K562 (cell line): ENCODE measurements at regions not wholly inside any gene's neighbourhood (a gene's known extent, or its start where the extent isn't known, plus 50 kb on each side); places are given as distances from the start of the nearest gene placed in this dataset.

ENCODE experiments used
- EZH2 ChIP-seq: IDR thresholded peaks from 2 replicates; pipeline ENCODE4 v1.6.1; 2012; ENCODE audit warnings: low read depth, mild to moderate bottlenecking, inconsistent platforms, low read length, borderline replicate concordance
- SIN3A ChIP-seq, 2 experiments: fragments of 150-350 bp in 1 of 2; IDR thresholded peaks; 2 replicates each; pipeline ENCODE4 v1.6.1; 2011 to 2016; ENCODE audit warnings: borderline replicate concordance in 2 of 2, low read depth in 2 of 2, low read length in 2 of 2, mild to moderate bottlenecking in 2 of 2, moderate library complexity in 2 of 2; ENCODE audit not compliant: control insufficient read depth in 1 of 2
- TF ChIP-seq, protein P1 (sequence below), 3 experiments: IDR thresholded peaks in 2 of 3; conservative IDR thresholded peaks in 1 of 3; 2 replicates each; pipeline ENCODE4 v1.5.1; 2011 to 2012; ENCODE audit warnings: low read length in 3 of 3, mild to moderate bottlenecking in 3 of 3, control low read depth in 2 of 3, improper control_type of control experiment in 1 of 3, inconsistent platforms in 1 of 3, low read depth in 1 of 3, mixed read lengths in 1 of 3, moderate library complexity in 1 of 3; ENCODE audit not compliant: insufficient read depth in 2 of 3
- TF ChIP-seq, protein P2 (sequence below): fragments of 450-650 bp; IDR thresholded peaks from 2 replicates; pipeline ENCODE4 v1.6.1; 2017; ENCODE audit warnings: antibody characterized with exemption

DNA sequence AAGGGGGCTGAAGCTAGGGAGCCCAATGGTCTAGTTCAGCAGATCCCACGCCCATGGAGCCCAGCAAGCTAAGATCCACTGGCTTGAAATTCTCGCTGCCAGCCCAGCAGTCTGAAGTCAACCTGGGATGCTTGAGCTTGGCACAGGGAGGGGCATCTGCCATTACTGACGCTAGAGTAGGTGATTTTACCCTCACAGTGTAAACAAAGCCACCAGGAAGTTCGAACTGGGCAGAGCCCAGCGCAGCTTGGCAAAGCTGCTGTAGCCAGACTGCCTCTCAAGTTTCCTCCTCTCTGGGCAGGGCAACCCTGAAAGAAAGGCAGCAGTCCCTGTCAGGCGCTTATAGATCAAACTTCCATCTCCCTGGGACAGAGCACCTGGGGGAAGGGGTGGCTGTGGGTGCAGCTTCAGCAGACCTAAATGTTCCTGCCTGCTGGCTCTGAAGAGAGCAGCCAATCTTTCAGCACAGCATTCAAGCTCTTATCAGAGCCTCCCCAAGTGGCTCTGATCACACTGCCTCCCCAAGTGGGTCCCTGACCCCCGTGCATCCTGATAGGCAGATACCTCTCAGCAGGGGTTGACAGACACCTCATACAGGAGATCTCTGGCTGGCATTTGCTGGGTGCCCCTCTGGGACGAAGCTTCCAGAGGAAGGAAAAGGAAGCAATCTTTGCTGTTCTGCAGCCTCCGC lies 167.8 kb downstream of the CCDC71L start:
- TF ChIP-seq, protein P1, sequence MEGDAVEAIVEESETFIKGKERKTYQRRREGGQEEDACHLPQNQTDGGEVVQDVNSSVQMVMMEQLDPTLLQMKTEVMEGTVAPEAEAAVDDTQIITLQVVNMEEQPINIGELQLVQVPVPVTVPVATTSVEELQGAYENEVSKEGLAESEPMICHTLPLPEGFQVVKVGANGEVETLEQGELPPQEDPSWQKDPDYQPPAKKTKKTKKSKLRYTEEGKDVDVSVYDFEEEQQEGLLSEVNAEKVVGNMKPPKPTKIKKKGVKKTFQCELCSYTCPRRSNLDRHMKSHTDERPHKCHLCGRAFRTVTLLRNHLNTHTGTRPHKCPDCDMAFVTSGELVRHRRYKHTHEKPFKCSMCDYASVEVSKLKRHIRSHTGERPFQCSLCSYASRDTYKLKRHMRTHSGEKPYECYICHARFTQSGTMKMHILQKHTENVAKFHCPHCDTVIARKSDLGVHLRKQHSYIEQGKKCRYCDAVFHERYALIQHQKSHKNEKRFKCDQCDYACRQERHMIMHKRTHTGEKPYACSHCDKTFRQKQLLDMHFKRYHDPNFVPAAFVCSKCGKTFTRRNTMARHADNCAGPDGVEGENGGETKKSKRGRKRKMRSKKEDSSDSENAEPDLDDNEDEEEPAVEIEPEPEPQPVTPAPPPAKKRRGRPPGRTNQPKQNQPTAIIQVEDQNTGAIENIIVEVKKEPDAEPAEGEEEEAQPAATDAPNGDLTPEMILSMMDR (IDR thresholded peaks at IDR 0.05 in 2 of 3, conservative IDR thresholded peaks at IDR 0.05 in 1 of 3; ENCODE audit: insufficient read depth in 2 of 3, low read depth in 1 of 3, low read length in 3 of 3) = no peak
- no peak for TF ChIP-seq EZH2
- TF ChIP-seq SIN3A (IDR thresholded peaks at IDR 0.05; ENCODE audit: borderline replicate concordance in 2 of 2, control insufficient read depth in 1 of 2, low read depth in 2 of 2, low read length in 2 of 2) = no peak
- TF ChIP-seq, protein P2, sequence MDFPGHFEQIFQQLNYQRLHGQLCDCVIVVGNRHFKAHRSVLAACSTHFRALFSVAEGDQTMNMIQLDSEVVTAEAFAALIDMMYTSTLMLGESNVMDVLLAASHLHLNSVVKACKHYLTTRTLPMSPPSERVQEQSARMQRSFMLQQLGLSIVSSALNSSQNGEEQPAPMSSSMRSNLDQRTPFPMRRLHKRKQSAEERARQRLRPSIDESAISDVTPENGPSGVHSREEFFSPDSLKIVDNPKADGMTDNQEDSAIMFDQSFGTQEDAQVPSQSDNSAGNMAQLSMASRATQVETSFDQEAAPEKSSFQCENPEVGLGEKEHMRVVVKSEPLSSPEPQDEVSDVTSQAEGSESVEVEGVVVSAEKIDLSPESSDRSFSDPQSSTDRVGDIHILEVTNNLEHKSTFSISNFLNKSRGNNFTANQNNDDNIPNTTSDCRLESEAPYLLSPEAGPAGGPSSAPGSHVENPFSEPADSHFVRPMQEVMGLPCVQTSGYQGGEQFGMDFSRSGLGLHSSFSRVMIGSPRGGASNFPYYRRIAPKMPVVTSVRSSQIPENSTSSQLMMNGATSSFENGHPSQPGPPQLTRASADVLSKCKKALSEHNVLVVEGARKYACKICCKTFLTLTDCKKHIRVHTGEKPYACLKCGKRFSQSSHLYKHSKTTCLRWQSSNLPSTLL = no peak
